ENCODE measurements at regions not wholly inside any gene's neighbourhood (a gene's known extent, or its start where the extent isn't known, plus 50 kb on each side); places are given as distances from the start of the nearest gene placed in this dataset.
"Not testable (repeated sequence)": the region's sequence is repeated elsewhere in the genome, so short reads cannot be mapped to it uniquely, and the experiment has no call there.

DNA sequence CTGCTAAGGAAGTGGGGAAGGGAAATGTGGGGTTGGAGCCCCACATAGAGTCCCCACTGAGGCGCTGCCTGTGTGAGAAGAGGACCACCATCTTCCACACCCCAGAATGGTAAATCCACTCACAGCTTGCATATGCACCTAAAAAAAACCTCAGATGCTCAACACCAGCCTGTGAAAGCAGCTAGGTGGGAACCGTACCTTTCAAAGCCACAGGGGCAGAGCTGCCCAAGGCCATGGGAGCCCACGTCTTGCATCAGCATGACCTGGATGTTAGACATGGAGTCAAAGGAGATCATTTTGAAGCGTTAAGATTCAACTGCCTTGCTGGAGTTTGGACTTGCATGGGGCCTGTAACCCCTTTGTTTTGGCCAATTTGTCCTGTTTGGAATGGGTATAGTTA lies 658.9 kb upstream of the TPTE start:
- TF ChIP-seq, protein P1, sequence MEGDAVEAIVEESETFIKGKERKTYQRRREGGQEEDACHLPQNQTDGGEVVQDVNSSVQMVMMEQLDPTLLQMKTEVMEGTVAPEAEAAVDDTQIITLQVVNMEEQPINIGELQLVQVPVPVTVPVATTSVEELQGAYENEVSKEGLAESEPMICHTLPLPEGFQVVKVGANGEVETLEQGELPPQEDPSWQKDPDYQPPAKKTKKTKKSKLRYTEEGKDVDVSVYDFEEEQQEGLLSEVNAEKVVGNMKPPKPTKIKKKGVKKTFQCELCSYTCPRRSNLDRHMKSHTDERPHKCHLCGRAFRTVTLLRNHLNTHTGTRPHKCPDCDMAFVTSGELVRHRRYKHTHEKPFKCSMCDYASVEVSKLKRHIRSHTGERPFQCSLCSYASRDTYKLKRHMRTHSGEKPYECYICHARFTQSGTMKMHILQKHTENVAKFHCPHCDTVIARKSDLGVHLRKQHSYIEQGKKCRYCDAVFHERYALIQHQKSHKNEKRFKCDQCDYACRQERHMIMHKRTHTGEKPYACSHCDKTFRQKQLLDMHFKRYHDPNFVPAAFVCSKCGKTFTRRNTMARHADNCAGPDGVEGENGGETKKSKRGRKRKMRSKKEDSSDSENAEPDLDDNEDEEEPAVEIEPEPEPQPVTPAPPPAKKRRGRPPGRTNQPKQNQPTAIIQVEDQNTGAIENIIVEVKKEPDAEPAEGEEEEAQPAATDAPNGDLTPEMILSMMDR (IDR thresholded peaks at IDR 0.05; ENCODE audit: insufficient read depth, low read length, poor library complexity, severe bottlenecking) = not testable (repeated sequence)
- TF ChIP-seq EZH2phosphoT487 (conservative IDR thresholded peaks at IDR 0.05; ENCODE audit: low read length) = not testable (repeated sequence)
